Hepatocyte (in vitro differentiated cells): ENCODE measurements at regions not wholly inside any gene's neighbourhood (a gene's known extent, or its start where the extent isn't known, plus 50 kb on each side); places are given as distances from the start of the nearest gene placed in this dataset.

Experiments
- DNase-seq: peaks from one replicate; pipeline ENCODE4 v3.0.0-alpha.2; 2016; ENCODE audit warnings: low spot score
- H2AFZ ChIP-seq: fragments of 200-600 bp; sonication (generic); 2 replicates; pipeline ENCODE4 v1.6.0; 2016; ENCODE audit warnings: antibody characterized with exemption, mild to moderate bottlenecking
- H3K27ac ChIP-seq: fragments of 200-600 bp; sonication (generic); 2 replicates; pipeline ENCODE4 v1.5.1; 2016; ENCODE audit warnings: mild to moderate bottlenecking
- H3K27me3 ChIP-seq: fragments of 200-600 bp; sonication (generic); 2 replicates; pipeline ENCODE4 v1.6.1; 2016
- H3K36me3 ChIP-seq: fragments of 200-600 bp; sonication (generic); replicated peaks from 2 replicates; pipeline ENCODE4 v1.5.1; 2016; ENCODE audit warnings: low read depth; ENCODE audit not compliant: insufficient read depth
- H3K4me1 ChIP-seq: fragments of 200-600 bp; sonication (generic); 2 replicates; pipeline ENCODE4 v1.5.1; 2016; ENCODE audit warnings: mild to moderate bottlenecking, moderate library complexity; ENCODE audit not compliant: insufficient read depth
- H3K4me2 ChIP-seq: fragments of 200-600 bp; sonication (generic); 2 replicates; pipeline ENCODE4 v1.6.0; 2016
- H3K4me3 ChIP-seq: fragments of 200-600 bp; sonication (generic); 2 replicates; pipeline ENCODE4 v1.5.1; 2016; ENCODE audit warnings: mild to moderate bottlenecking
- H3K79me2 ChIP-seq: fragments of 200-600 bp; sonication (generic); 2 replicates; pipeline ENCODE4 v1.6.0; 2017; ENCODE audit warnings: mild to moderate bottlenecking
- H3K9me2 ChIP-seq: fragments of 200-600 bp; sonication (generic); replicated peaks from 2 replicates; pipeline ENCODE4 v1.6.0; 2017; ENCODE audit warnings: mild to moderate bottlenecking; ENCODE audit not compliant: insufficient read depth
- H3K9me3 ChIP-seq: fragments of 200-600 bp; sonication (generic); 2 replicates; pipeline ENCODE4 v1.5.1; 2016; ENCODE audit warnings: low read depth, mild to moderate bottlenecking
- H4K20me1 ChIP-seq: fragments of 200-600 bp; sonication (generic); 2 replicates; pipeline ENCODE4 v1.6.0; 2016; ENCODE audit warnings: mild to moderate bottlenecking; ENCODE audit not compliant: insufficient read depth, poor library complexity, severe bottlenecking
- CTCF ChIP-seq: fragments of 200-600 bp; sonication (generic); IDR thresholded peaks from 2 replicates; pipeline ENCODE4 v1.5.1; 2016; ENCODE audit warnings: antibody characterized with exemption, mild to moderate bottlenecking; ENCODE audit not compliant: poor library complexity
- EZH2 ChIP-seq: fragments of 200-600 bp; sonication (generic); IDR thresholded peaks from 2 replicates; pipeline ENCODE4 v1.6.1; 2016; ENCODE audit warnings: antibody characterized with exemption, mild to moderate bottlenecking, borderline replicate concordance
- EZH2phosphoT487 ChIP-seq: fragments of 200-600 bp; sonication (generic); IDR thresholded peaks from one replicate; pipeline ENCODE4 v1.6.1; 2018; ENCODE audit warnings: antibody characterized with exemption, mild to moderate bottlenecking, low read depth, moderate library complexity; ENCODE audit not compliant: unreplicated experiment, severe bottlenecking
- WGBS: methylation state at CpG from one replicate; pipeline ENCODE4 v1.1.6; 2016; ENCODE audit warnings: low lambda C conversion rate; ENCODE audit errors: missing lambda C conversion rate; 5-methylcytosine and 5-hydroxymethylcytosine counted together

DNA sequence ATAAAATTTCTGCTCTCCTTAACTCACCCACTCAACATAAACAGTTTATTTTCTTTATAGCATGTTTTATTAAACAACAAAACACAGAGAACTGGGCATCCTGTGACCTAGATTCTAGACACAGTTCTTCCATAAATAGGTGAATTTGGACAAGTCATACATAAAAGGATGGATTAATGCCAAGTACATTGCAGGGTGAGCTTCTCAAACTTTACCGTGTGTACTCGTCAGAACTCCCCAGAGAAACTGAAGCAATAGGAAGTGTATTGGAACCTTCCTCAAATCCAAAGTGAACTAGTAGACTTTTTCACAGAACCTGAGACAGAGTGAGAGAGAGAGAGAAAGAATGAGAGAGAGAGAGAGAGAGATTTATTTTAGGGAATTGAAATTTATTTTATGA is 139.7 kb downstream of the CD47 start:
- H3K36me3 ChIP-seq: no peaks in the 10 kb centered on the region
- H4K20me1 ChIP-seq: no peaks in the 10 kb centered on the region
- H3K4me3 ChIP-seq: no peak overlapping the region
- no peaks in the 10 kb centered on the region for H3K4me1 ChIP-seq
- H3K9me3 ChIP-seq: no peaks in the 10 kb centered on the region
- H3K79me2 ChIP-seq: no peaks in the 10 kb centered on the region
- H2AFZ ChIP-seq: no peak overlapping the region
- TF ChIP-seq CTCF (no peak), EZH2 (no peak), EZH2phosphoT487 (no peak)
- no peak overlapping the region for H3K4me2 ChIP-seq
- 83% methylated on average over 2 of the region's 2 CpGs for WGBS
- no peaks in the 10 kb centered on the region for H3K9me2 ChIP-seq
- DNase-seq: no peak
- H3K27me3 ChIP-seq: no peaks in the 10 kb centered on the region
- no peak overlapping the region for H3K27ac ChIP-seq

GRCh38 chr3:107950417-107950816 is 140.4 kb downstream of the CD47 start:
- H2AFZ ChIP-seq: no peak overlapping the region
- no peaks in the 10 kb centered on the region for H3K4me1 ChIP-seq
- no peaks in the 10 kb centered on the region for H3K9me3 ChIP-seq
- WGBS: 97% methylated on average over 2 of the region's 2 CpGs
- H3K9me2 ChIP-seq: no peaks in the 10 kb centered on the region
- no peak overlapping the region for H3K27ac ChIP-seq
- H4K20me1 ChIP-seq: no peaks in the 10 kb centered on the region
- no peak for DNase-seq
- no peak overlapping the region for H3K4me2 ChIP-seq
- H3K79me2 ChIP-seq: no peaks in the 10 kb centered on the region
- no peaks in the 10 kb centered on the region for H3K36me3 ChIP-seq
- no peak overlapping the region for H3K4me3 ChIP-seq
- H3K27me3 ChIP-seq: no peaks in the 10 kb centered on the region
- no peak for TF ChIP-seq EZH2
- no peak for TF ChIP-seq CTCF
- TF ChIP-seq EZH2phosphoT487: no peak

GRCh38 chr3:107949394-107949970 is 141.3 kb downstream of the CD47 start:
- Histone ChIP-seq H3K27ac (no peak overlapping the region), H3K9me3 (no peaks in the 10 kb centered on the region), H4K20me1 (no peaks in the 10 kb centered on the region), H3K4me3 (no peak overlapping the region), H3K27me3 (no peaks in the 10 kb centered on the region), H2AFZ (no peak overlapping the region), H3K79me2 (no peaks in the 10 kb centered on the region), H3K4me1 (no peaks in the 10 kb centered on the region), H3K9me2 (no peaks in the 10 kb centered on the region), H3K4me2 (no peak overlapping the region), H3K36me3 (no peaks in the 10 kb centered on the region)
- no peak for DNase-seq
- 87% methylated on average over 3 of the region's 3 CpGs for WGBS
- TF ChIP-seq CTCF (no peak), EZH2 (no peak), EZH2phosphoT487 (no peak)

DNA sequence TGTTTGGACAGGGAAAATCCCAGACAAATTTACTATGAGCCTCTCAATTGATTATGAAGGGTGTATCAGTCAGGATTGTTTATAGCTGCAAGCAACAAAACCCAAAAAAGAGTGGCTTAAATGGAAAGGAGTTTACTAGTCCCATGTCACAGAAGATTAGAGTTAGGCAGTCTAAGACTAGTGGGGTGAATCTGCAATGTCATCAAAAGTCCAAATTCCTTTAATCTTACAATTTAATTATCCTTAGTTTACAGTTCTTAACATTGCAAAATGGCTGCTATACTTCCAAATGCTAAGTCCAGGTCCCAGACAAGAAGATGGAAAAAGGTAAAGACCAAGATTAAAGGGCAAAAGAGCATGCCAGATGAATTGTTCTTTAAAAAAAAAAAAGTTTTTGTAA is 143.6 kb downstream of the CD47 start:
- no peaks in the 10 kb centered on the region for H3K79me2 ChIP-seq
- no peak for DNase-seq
- no peaks in the 10 kb centered on the region for H3K9me3 ChIP-seq
- no peak overlapping the region for H3K27ac ChIP-seq
- H4K20me1 ChIP-seq: no peaks in the 10 kb centered on the region
- no peaks in the 10 kb centered on the region for H3K36me3 ChIP-seq
- no peak overlapping the region for H3K4me3 ChIP-seq
- H3K9me2 ChIP-seq: no peaks in the 10 kb centered on the region
- no peak overlapping the region for H2AFZ ChIP-seq
- no peaks in the 10 kb centered on the region for H3K4me1 ChIP-seq
- H3K27me3 ChIP-seq: no peaks in the 10 kb centered on the region
- no peak for TF ChIP-seq EZH2
- no peak for TF ChIP-seq CTCF
- no peak for TF ChIP-seq EZH2phosphoT487
- H3K4me2 ChIP-seq: no peak overlapping the region
